ENCODE measurements at regions not wholly inside any gene's neighbourhood (a gene's known extent, or its start where the extent isn't known, plus 50 kb on each side); places are given as distances from the start of the nearest gene placed in this dataset.

- H3K36me3 ChIP-seq, result no peaks in the 10 kb centered on the region
- no peaks in the 10 kb centered on the region for H3K4me1 ChIP-seq
- no peaks in the 10 kb centered on the region for H3K9me3 ChIP-seq
- 71 to 87% methylated on average over 6 to 7 of the region's 9 CpGs for WGBS, 2 donors (ENCODE audit: low coverage in 1 of 2)
- H3K27me3 ChIP-seq, result no peaks in the 10 kb centered on the region
- H3K4me3 ChIP-seq, result no peak overlapping the region
- ATAC-seq, result no peak
- TF ChIP-seq POLR2AphosphoS5 (IDR thresholded peaks at IDR 0.05) (no peak), POLR2A (IDR thresholded peaks at IDR 0.05) (no peak), EP300 (IDR thresholded peaks at IDR 0.05) (no peak), CTCF (IDR thresholded peaks at IDR 0.05) (no peak)
- no peak overlapping the region for H3K27ac ChIP-seq
These were observed 686.0 kb downstream of the NOVA1 start for GRCh38 chr14:25911831-25912230.

GRCh38 chr14:25909045-25909747 lies 688.6 kb downstream of the NOVA1 start:
- no peak overlapping the region for H3K4me3 ChIP-seq
- peaks cover 0 to 6% (median 0%) of the 10 kb centered on the region in 3 donors for H3K4me1 ChIP-seq
- ATAC-seq, result no peak
- H3K36me3 ChIP-seq, result no peaks in the 10 kb centered on the region
- WGBS, 2 donors (ENCODE audit: low coverage in 1 of 2), result 82 to 84% methylated on average over 6 to 11 of the region's 11 CpGs
- TF ChIP-seq POLR2AphosphoS5 (IDR thresholded peaks at IDR 0.05) (no peak), EP300 (IDR thresholded peaks at IDR 0.05) (no peak), CTCF (IDR thresholded peaks at IDR 0.05) (no peak), POLR2A (IDR thresholded peaks at IDR 0.05) (no peak)
- no peaks in the 10 kb centered on the region for H3K9me3 ChIP-seq
- no peak overlapping the region for H3K27ac ChIP-seq
- no peaks in the 10 kb centered on the region for H3K27me3 ChIP-seq

- peaks cover 0 to 8% (median 0%) of the 10 kb centered on the region in 3 donors for H3K4me1 ChIP-seq
- H3K27ac ChIP-seq, result no peak overlapping the region
- ATAC-seq, result no peak
- H3K4me3 ChIP-seq, result no peak overlapping the region
- H3K27me3 ChIP-seq, result no peaks in the 10 kb centered on the region
- TF ChIP-seq CTCF (IDR thresholded peaks at IDR 0.05) (no peak), EP300 (IDR thresholded peaks at IDR 0.05) (no peak), POLR2A (IDR thresholded peaks at IDR 0.05) (no peak), POLR2AphosphoS5 (IDR thresholded peaks at IDR 0.05) (no peak)
- WGBS, 2 donors (ENCODE audit: low coverage in 1 of 2), result 83 to 84% methylated on average over 3 of the region's 3 CpGs
- no peaks in the 10 kb centered on the region for H3K9me3 ChIP-seq
- no peaks in the 10 kb centered on the region for H3K36me3 ChIP-seq
These were observed 689.4 kb downstream of the NOVA1 start for GRCh38 chr14:25908277-25909044.

- Histone ChIP-seq H3K9me3 (no peaks in the 10 kb centered on the region), H3K4me1 (peaks cover 0 to 8% (median 0%) of the 10 kb centered on the region in 3 donors), H3K27me3 (no peaks in the 10 kb centered on the region), H3K36me3 (no peaks in the 10 kb centered on the region), H3K4me3 (no peak overlapping the region), H3K27ac (no peak overlapping the region)
- WGBS, 2 donors (ENCODE audit: low coverage in 1 of 2), result 21 to 24% methylated on average over 3 of the region's 3 CpGs
- no peak for ATAC-seq
- no peak for TF ChIP-seq EP300 (IDR thresholded peaks at IDR 0.05)
- TF ChIP-seq POLR2A (IDR thresholded peaks at IDR 0.05), result no peak
- TF ChIP-seq POLR2AphosphoS5 (IDR thresholded peaks at IDR 0.05), result no peak
- TF ChIP-seq CTCF (IDR thresholded peaks at IDR 0.05), result no peak
These were observed 693.4 kb downstream of the NOVA1 start for GRCh38 chr14:25904446-25904845.

All from gastroesophageal sphincter (tissue), 4 donors.